OCI-LY1 (cell line): ENCODE measurements at regions not wholly inside any gene's neighbourhood (a gene's known extent, or its start where the extent isn't known, plus 50 kb on each side); places are given as distances from the start of the nearest gene placed in this dataset.

Source experiments
- EZH2 ChIP-seq: fragments of 200-600 bp; sonication (generic), shearing (Covaris generic); IDR thresholded peaks from 2 replicates; pipeline ENCODE4 v1.8.0; 2017; ENCODE audit warnings: borderline replicate concordance, mixed run types, mild to moderate bottlenecking, antibody characterized with exemption, low read length, moderate library complexity, mixed read lengths
- TF ChIP-seq, protein P1 (sequence below): fragments of 200-600 bp; sonication (generic), shearing (Covaris generic); IDR thresholded peaks from 2 replicates; pipeline ENCODE4 v1.5.1; 2017; ENCODE audit warnings: mild to moderate bottlenecking, antibody characterized with exemption, low read length, moderate library complexity, mixed read lengths

DNA sequence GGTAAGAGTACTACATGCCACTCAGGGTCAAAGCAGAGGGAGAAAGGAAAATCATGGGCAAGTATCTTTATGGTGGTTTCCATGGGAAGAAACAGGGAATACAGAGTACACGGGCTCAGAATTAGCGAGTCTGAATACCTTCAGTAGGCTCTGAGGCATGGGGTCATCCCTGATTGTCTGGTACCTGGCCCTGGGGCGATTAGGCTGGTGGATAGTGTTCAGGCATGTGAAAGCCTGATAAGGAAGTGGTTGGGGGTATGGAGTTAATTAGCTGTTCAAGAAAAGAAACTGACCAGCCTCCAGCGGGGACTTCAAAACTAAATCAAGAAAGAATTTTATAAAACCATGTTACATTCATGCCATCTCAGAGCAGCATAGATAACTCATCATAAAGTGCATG is 518.8 kb downstream of the RAB28 start:
- TF ChIP-seq, protein P1, sequence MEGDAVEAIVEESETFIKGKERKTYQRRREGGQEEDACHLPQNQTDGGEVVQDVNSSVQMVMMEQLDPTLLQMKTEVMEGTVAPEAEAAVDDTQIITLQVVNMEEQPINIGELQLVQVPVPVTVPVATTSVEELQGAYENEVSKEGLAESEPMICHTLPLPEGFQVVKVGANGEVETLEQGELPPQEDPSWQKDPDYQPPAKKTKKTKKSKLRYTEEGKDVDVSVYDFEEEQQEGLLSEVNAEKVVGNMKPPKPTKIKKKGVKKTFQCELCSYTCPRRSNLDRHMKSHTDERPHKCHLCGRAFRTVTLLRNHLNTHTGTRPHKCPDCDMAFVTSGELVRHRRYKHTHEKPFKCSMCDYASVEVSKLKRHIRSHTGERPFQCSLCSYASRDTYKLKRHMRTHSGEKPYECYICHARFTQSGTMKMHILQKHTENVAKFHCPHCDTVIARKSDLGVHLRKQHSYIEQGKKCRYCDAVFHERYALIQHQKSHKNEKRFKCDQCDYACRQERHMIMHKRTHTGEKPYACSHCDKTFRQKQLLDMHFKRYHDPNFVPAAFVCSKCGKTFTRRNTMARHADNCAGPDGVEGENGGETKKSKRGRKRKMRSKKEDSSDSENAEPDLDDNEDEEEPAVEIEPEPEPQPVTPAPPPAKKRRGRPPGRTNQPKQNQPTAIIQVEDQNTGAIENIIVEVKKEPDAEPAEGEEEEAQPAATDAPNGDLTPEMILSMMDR, result no peak
- TF ChIP-seq EZH2, result no peak
